ENCODE measurements at regions not wholly inside any gene's neighbourhood (a gene's known extent, or its start where the extent isn't known, plus 50 kb on each side); places are given as distances from the start of the nearest gene placed in this dataset.

DNA sequence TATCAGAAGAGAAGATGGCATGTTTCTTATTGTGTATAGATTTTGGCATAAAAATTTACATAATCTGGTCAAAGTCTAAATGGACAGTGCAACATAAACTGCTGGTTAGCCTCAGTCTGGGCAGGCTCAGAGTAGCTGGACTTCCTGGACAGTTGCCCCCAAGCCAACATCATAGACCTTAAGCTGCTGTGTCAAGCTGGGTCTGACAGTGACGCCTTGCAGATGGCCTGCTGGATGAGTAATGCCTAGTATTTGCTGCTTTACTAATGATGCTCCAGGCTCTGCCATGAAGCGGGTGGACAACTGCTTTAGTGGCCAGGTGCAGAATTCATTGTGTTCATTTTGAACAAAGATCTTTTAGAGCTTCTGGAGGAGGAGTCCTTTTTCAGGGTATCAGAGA, 603.7 kb upstream of the ZEB2 start:
- Histone ChIP-seq H3K27ac (ENCODE audit: low read depth) (no peak overlapping the region), H3K4me1 (ENCODE audit: insufficient read depth) (peaks cover 3% of the 10 kb centered on the region; the same call in 1 of the 2 replicates), H3K79me2 (replicated peaks; ENCODE audit: insufficient read depth) (no peaks in the 10 kb centered on the region), H2AFZ (no peak overlapping the region), H4K20me1 (replicated peaks; ENCODE audit: insufficient read depth) (no peaks in the 10 kb centered on the region), H3K27me3 (ENCODE audit: insufficient read depth) (no peaks in the 10 kb centered on the region), H3K36me3 (ENCODE audit: insufficient read depth) (no peaks in the 10 kb centered on the region), H3K4me2 (no peak overlapping the region), H3K9me2 (ENCODE audit: insufficient read depth) (peaks cover under 1% of the 10 kb centered on the region; the same call in 1 of the 2 replicates), H3F3A (replicated peaks; ENCODE audit: low read depth) (no peaks in the 10 kb centered on the region), H3K4me3 (no peak overlapping the region)
- TF ChIP-seq EZH2 (IDR thresholded peaks at IDR 0.05; ENCODE audit: low read depth, unreplicated experiment) = no peak
- TF ChIP-seq, protein P1, sequence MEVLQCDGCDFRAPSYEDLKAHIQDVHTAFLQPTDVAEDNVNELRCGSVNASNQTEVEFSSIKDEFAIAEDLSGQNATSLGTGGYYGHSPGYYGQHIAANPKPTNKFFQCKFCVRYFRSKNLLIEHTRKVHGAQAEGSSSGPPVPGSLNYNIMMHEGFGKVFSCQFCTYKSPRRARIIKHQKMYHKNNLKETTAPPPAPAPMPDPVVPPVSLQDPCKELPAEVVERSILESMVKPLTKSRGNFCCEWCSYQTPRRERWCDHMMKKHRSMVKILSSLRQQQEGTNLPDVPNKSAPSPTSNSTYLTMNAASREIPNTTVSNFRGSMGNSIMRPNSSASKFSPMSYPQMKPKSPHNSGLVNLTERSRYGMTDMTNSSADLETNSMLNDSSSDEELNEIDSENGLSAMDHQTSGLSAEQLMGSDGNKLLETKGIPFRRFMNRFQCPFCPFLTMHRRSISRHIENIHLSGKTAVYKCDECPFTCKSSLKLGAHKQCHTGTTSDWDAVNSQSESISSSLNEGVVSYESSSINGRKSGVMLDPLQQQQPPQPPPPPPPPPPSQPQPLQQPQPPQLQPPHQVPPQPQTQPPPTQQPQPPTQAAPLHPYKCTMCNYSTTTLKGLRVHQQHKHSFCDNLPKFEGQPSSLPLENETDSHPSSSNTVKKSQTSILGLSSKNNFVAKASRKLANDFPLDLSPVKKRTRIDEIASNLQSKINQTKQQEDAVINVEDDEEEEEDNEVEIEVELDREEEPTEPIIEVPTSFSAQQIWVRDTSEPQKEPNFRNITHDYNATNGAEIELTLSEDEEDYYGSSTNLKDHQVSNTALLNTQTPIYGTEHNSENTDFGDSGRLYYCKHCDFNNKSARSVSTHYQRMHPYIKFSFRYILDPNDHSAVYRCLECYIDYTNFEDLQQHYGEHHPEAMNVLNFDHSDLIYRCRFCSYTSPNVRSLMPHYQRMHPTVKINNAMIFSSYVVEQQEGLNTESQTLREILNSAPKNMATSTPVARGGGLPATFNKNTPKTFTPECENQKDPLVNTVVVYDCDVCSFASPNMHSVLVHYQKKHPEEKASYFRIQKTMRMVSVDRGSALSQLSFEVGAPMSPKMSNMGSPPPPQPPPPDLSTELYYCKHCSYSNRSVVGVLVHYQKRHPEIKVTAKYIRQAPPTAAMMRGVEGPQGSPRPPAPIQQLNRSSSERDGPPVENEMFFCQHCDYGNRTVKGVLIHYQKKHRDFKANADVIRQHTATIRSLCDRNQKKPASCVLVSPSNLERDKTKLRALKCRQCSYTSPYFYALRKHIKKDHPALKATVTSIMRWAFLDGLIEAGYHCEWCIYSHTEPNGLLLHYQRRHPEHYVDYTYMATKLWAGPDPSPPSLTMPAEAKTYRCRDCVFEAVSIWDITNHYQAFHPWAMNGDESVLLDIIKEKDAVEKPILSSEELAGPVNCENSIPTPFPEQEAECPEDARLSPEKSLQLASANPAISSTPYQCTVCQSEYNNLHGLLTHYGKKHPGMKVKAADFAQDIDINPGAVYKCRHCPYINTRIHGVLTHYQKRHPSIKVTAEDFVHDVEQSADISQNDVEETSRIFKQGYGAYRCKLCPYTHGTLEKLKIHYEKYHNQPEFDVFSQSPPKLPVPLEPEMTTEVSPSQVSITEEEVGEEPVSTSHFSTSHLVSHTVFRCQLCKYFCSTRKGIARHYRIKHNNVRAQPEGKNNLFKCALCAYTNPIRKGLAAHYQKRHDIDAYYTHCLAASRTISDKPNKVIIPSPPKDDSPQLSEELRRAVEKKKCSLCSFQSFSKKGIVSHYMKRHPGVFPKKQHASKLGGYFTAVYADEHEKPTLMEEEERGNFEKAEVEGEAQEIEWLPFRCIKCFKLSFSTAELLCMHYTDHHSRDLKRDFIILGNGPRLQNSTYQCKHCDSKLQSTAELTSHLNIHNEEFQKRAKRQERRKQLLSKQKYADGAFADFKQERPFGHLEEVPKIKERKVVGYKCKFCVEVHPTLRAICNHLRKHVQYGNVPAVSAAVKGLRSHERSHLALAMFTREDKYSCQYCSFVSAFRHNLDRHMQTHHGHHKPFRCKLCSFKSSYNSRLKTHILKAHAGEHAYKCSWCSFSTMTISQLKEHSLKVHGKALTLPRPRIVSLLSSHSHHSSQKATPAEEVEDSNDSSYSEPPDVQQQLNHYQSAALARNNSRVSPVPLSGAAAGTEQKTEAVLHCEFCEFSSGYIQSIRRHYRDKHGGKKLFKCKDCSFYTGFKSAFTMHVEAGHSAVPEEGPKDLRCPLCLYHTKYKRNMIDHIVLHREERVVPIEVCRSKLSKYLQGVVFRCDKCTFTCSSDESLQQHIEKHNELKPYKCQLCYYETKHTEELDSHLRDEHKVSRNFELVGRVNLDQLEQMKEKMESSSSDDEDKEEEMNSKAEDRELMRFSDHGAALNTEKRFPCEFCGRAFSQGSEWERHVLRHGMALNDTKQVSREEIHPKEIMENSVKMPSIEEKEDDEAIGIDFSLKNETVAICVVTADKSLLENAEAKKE (CRISPR knock-in tag; IDR thresholded peaks at IDR 0.05) = no peak
- TF ChIP-seq JUNB (IDR thresholded peaks at IDR 0.05; ENCODE audit: unreplicated experiment) = no peak
- no peak for TF ChIP-seq POLR2AphosphoS5 (IDR thresholded peaks at IDR 0.05; ENCODE audit: low read depth)
- TF ChIP-seq, protein P2, sequence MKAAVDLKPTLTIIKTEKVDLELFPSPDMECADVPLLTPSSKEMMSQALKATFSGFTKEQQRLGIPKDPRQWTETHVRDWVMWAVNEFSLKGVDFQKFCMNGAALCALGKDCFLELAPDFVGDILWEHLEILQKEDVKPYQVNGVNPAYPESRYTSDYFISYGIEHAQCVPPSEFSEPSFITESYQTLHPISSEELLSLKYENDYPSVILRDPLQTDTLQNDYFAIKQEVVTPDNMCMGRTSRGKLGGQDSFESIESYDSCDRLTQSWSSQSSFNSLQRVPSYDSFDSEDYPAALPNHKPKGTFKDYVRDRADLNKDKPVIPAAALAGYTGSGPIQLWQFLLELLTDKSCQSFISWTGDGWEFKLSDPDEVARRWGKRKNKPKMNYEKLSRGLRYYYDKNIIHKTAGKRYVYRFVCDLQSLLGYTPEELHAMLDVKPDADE (IDR thresholded peaks at IDR 0.05) = no peak
- TF ChIP-seq CREB1 (CRISPR knock-in tag; IDR thresholded peaks at IDR 0.05; ENCODE audit: low read depth) = no peak
- no peak for TF ChIP-seq EZH2phosphoT487 (IDR thresholded peaks at IDR 0.05; ENCODE audit: unreplicated experiment)
- TF ChIP-seq ZNF114 (CRISPR knock-in tag; IDR thresholded peaks at IDR 0.05) = no peak
- no peak for TF ChIP-seq NANOG (IDR thresholded peaks at IDR 0.05; ENCODE audit: borderline replicate concordance)
- no peak for TF ChIP-seq STAT1 (IDR thresholded peaks at IDR 0.05; ENCODE audit: unreplicated experiment)
- TF ChIP-seq, protein P3, sequence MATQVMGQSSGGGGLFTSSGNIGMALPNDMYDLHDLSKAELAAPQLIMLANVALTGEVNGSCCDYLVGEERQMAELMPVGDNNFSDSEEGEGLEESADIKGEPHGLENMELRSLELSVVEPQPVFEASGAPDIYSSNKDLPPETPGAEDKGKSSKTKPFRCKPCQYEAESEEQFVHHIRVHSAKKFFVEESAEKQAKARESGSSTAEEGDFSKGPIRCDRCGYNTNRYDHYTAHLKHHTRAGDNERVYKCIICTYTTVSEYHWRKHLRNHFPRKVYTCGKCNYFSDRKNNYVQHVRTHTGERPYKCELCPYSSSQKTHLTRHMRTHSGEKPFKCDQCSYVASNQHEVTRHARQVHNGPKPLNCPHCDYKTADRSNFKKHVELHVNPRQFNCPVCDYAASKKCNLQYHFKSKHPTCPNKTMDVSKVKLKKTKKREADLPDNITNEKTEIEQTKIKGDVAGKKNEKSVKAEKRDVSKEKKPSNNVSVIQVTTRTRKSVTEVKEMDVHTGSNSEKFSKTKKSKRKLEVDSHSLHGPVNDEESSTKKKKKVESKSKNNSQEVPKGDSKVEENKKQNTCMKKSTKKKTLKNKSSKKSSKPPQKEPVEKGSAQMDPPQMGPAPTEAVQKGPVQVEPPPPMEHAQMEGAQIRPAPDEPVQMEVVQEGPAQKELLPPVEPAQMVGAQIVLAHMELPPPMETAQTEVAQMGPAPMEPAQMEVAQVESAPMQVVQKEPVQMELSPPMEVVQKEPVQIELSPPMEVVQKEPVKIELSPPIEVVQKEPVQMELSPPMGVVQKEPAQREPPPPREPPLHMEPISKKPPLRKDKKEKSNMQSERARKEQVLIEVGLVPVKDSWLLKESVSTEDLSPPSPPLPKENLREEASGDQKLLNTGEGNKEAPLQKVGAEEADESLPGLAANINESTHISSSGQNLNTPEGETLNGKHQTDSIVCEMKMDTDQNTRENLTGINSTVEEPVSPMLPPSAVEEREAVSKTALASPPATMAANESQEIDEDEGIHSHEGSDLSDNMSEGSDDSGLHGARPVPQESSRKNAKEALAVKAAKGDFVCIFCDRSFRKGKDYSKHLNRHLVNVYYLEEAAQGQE (IDR thresholded peaks at IDR 0.05; ENCODE audit: unreplicated experiment) = no peak
- Mint-ChIP-seq H3K4me1 (peaks cover 6% of the 10 kb centered on the region), H3K9me3 (no peaks in the 10 kb centered on the region; the same call in 2 of the 3 replicates), H3K4me3 (no peak overlapping the region), H3K27ac (no peak overlapping the region), H3K27me3 (ENCODE audit: insufficient read depth, low read depth, poor library complexity) (no peaks in the 10 kb centered on the region), H3K36me3 (ENCODE audit: low read depth) (no peaks in the 10 kb centered on the region)
- DNase-seq (ENCODE audit: low spot score) = no peak
- no peak for ATAC-seq

Data from GM23338 (cell line).